PFSK-1 (cell line): ENCODE measurements at regions not wholly inside any gene's neighbourhood (a gene's known extent, or its start where the extent isn't known, plus 50 kb on each side); places are given as distances from the start of the nearest gene placed in this dataset.

ENCODE experiments used
- FOXP2 ChIP-seq: optimal IDR thresholded peaks from 2 replicates; pipeline ENCODE3; 2011; ENCODE audit warnings: borderline replicate concordance, control low read depth, inconsistent platforms; ENCODE audit not compliant: insufficient read depth; ENCODE audit errors: extremely low read length, extremely low read depth
- POLR2AphosphoS5 ChIP-seq: IDR thresholded peaks from 2 replicates; pipeline ENCODE4 v1.6.1; 2012; ENCODE audit warnings: low read depth, mild to moderate bottlenecking, control low read depth, low read length, moderate library complexity
- SIN3A ChIP-seq: IDR thresholded peaks from 2 replicates; pipeline ENCODE4 v1.6.1; 2012; ENCODE audit warnings: mild to moderate bottlenecking, low read length, moderate library complexity, borderline replicate concordance; ENCODE audit not compliant: insufficient read depth
- TAF1 ChIP-seq: IDR thresholded peaks from 2 replicates; pipeline ENCODE4 v1.6.1; 2012; ENCODE audit warnings: low read length, control low read depth, borderline replicate concordance; ENCODE audit not compliant: insufficient read depth
- TF ChIP-seq, protein P1 (sequence below), 2 experiments: IDR thresholded peaks; 2 replicates each; pipeline versions ENCODE4 v1.6.1 to v1.8.0; 2011 to 2012; ENCODE audit warnings: low read depth in 2 of 2, low read length in 2 of 2, control low read depth in 1 of 2, inconsistent platforms in 1 of 2, mild to moderate bottlenecking in 1 of 2, moderate library complexity in 1 of 2; ENCODE audit not compliant: insufficient read depth in 1 of 2

DNA sequence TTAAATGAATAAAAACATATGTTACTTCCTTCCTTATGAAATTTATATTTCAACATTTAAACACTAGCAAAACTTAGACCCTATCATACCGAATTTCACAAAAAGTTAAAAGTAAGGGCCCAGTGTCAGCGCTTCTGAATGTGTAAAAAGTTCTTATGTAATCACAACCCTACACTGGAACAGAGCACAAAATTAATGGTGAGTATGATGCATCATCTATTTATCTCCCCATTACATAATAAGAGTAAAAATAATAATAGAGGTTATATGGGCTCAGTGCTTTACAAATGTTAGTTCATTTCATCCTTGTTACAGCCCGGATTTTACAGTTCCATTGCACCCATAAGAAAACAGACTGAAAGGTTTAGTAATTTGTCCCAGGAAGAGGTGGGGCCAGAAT lies 144.9 kb upstream of the POU3F3 start:
- TF ChIP-seq, protein P1, sequence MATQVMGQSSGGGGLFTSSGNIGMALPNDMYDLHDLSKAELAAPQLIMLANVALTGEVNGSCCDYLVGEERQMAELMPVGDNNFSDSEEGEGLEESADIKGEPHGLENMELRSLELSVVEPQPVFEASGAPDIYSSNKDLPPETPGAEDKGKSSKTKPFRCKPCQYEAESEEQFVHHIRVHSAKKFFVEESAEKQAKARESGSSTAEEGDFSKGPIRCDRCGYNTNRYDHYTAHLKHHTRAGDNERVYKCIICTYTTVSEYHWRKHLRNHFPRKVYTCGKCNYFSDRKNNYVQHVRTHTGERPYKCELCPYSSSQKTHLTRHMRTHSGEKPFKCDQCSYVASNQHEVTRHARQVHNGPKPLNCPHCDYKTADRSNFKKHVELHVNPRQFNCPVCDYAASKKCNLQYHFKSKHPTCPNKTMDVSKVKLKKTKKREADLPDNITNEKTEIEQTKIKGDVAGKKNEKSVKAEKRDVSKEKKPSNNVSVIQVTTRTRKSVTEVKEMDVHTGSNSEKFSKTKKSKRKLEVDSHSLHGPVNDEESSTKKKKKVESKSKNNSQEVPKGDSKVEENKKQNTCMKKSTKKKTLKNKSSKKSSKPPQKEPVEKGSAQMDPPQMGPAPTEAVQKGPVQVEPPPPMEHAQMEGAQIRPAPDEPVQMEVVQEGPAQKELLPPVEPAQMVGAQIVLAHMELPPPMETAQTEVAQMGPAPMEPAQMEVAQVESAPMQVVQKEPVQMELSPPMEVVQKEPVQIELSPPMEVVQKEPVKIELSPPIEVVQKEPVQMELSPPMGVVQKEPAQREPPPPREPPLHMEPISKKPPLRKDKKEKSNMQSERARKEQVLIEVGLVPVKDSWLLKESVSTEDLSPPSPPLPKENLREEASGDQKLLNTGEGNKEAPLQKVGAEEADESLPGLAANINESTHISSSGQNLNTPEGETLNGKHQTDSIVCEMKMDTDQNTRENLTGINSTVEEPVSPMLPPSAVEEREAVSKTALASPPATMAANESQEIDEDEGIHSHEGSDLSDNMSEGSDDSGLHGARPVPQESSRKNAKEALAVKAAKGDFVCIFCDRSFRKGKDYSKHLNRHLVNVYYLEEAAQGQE (IDR thresholded peaks at IDR 0.05; ENCODE audit: insufficient read depth in 1 of 2, low read depth in 2 of 2, low read length in 2 of 2), result no peak
- TF ChIP-seq TAF1 (no peak), SIN3A (no peak), FOXP2 (no peak), POLR2AphosphoS5 (no peak)

DNA sequence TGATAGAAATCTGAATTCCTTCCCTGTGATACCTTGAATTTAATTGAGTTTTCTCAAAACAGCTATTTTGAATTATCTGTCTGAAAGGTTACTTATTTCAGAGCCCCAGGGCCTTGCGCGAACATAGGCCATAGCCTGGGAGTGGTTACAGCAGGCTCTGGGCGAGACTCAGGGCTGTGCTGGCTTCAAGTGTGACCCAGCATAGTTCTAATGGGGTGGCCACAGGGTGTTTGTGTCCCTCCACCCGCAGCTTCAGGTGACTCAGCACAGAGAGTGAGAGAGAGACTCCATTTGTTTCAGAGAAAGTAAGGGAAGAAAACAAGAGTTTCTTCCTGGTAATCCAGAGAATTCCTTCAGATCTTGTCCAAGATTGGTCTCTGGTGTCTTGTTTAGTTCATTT lies 137.9 kb upstream of the POU3F3 start:
- TF ChIP-seq, protein P1 (IDR thresholded peaks at IDR 0.05; ENCODE audit: insufficient read depth in 1 of 2, low read depth in 2 of 2, low read length in 2 of 2), result no peak
- no peak for TF ChIP-seq TAF1
- no peak for TF ChIP-seq SIN3A
- no peak for TF ChIP-seq FOXP2

DNA sequence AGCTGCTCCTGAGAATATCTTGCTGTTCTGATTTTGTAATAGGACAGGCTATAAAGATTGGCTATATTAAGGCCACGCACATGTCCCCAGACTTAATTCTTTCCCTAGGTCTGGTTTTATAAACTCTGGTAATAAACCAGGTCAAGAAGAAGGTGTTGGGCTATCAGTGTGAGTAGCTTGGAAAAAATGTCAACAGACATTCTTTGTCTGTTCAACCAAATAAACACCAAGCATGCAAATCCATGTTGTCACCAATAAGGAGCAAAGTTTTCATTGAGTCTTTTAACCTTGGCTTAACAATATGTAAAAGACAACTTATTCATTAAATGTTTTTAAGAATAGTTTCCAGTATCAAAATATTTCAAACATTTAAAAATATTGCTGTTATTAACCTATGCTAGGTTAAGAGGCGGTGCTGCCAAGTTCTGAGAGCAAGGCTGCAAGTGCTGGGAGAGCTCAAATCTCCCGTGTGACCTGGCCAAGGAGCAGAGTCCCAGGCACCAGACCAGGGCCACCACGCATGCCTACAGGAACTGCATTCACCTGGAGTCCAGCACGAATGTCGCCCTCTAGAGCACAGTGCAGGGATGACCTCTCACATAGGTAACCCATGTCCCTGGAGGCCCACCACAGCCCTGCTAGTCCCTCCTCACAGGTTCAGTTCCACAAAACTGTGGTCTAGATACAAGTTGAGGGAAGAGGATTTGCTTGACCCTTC lies 120.5 kb upstream of the POU3F3 start:
- TF ChIP-seq TAF1 (no peak), POLR2AphosphoS5 (no peak), SIN3A (no peak), FOXP2 (no peak)
- TF ChIP-seq, protein P1 (IDR thresholded peaks at IDR 0.05; ENCODE audit: insufficient read depth in 1 of 2, low read depth in 2 of 2, low read length in 2 of 2), result no peak

DNA sequence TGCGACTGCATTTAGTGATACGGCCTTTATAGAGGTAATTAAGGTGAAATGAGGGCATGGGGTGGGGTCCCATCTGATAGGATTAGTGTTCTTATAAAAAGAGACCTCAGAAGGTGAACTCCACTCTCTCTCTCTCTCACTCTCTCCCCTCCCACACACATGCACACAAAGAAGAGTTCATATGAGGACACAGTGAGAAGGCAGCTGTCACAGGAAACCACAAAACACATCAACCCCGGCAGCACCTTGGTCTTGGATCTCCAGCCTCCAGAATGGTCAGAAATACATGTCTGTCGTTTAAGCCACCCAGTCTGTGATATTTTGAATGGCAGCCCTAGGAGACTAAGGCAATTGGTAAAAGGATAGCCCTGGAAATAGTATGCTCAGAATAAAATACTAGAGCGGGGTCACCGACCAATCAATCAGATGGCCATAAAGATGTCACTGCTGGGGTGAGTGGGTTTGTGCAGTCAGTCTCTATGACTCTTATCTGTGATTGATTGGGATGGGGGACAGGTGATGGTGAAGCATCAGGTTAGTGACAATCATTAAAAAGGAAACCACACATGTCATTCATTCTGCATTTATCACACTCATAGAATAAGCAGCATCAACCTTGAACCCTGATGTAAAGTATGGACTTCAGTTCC lies 118.9 kb upstream of the POU3F3 start:
- TF ChIP-seq TAF1 (no peak), SIN3A (no peak), POLR2AphosphoS5 (no peak), FOXP2 (no peak)
- TF ChIP-seq, protein P1 (IDR thresholded peaks at IDR 0.05; ENCODE audit: insufficient read depth in 1 of 2, low read depth in 2 of 2, low read length in 2 of 2), result no peak

GRCh38 chr2:104736026-104736425 lies 117.9 kb upstream of the POU3F3 start:
- TF ChIP-seq POLR2AphosphoS5 (no peak), FOXP2 (no peak), SIN3A (no peak), TAF1 (no peak)
- TF ChIP-seq, protein P1 (IDR thresholded peaks at IDR 0.05; ENCODE audit: insufficient read depth in 1 of 2, low read depth in 2 of 2, low read length in 2 of 2), result no peak
